ENCODE measurements at regions not wholly inside any gene's neighbourhood (a gene's known extent, or its start where the extent isn't known, plus 50 kb on each side); places are given as distances from the start of the nearest gene placed in this dataset.

GRCh38 chr3:6223572-6223971 lies 637.3 kb upstream of the GRM7 start:
- in situ Hi-C loops (cut with MboI; ENCODE audit: low sequenced_read_pairs): no loop called here

GRCh38 chr3:6228958-6229683 lies 631.8 kb upstream of the GRM7 start:
- in situ Hi-C loops (cut with MboI; ENCODE audit: low sequenced_read_pairs): no loop called here

- in situ Hi-C loops (cut with MboI; ENCODE audit: low sequenced_read_pairs): no loop called here
These were observed 631.0 kb upstream of the GRM7 start for GRCh38 chr3:6229778-6230410.

GRCh38 chr3:6242104-6242503 lies 618.8 kb upstream of the GRM7 start:
- in situ Hi-C loops (cut with MboI; ENCODE audit: low sequenced_read_pairs): no loop called here

- in situ Hi-C loops (cut with MboI; ENCODE audit: low sequenced_read_pairs): no loop called here
These were observed 612.4 kb upstream of the GRM7 start for GRCh38 chr3:6248528-6248927.

GRCh38 chr3:6249679-6250078 lies 611.2 kb upstream of the GRM7 start:
- in situ Hi-C loops (cut with MboI; ENCODE audit: low sequenced_read_pairs): no loop called here

GRCh38 chr3:6250167-6250566 lies 610.7 kb upstream of the GRM7 start:
- in situ Hi-C loops (cut with MboI; ENCODE audit: low sequenced_read_pairs): no loop called here

- in situ Hi-C loops (cut with MboI; ENCODE audit: low sequenced_read_pairs): no loop called here
These were observed 609.1 kb upstream of the GRM7 start for GRCh38 chr3:6251612-6252400.

GRCh38 chr3:6254490-6254889 lies 606.4 kb upstream of the GRM7 start:
- in situ Hi-C loops (cut with MboI; ENCODE audit: low sequenced_read_pairs): no loop called here

- in situ Hi-C loops (cut with MboI; ENCODE audit: low sequenced_read_pairs): no loop called here
These were observed 605.7 kb upstream of the GRM7 start for GRCh38 chr3:6255229-6255628.

- in situ Hi-C loops (cut with MboI; ENCODE audit: low sequenced_read_pairs): no loop called here
These were observed 600.2 kb upstream of the GRM7 start for GRCh38 chr3:6260551-6261191.

- in situ Hi-C loops (cut with MboI; ENCODE audit: low sequenced_read_pairs): no loop called here
These were observed 598.9 kb upstream of the GRM7 start for GRCh38 chr3:6262010-6262409.

GRCh38 chr3:6264036-6264435 lies 596.9 kb upstream of the GRM7 start:
- in situ Hi-C loops (cut with MboI; ENCODE audit: low sequenced_read_pairs): no loop called here

GRCh38 chr3:6264906-6265305 lies 596.0 kb upstream of the GRM7 start:
- in situ Hi-C loops (cut with MboI; ENCODE audit: low sequenced_read_pairs): no loop called here

- in situ Hi-C loops (cut with MboI; ENCODE audit: low sequenced_read_pairs): no loop called here
These were observed 594.8 kb upstream of the GRM7 start for GRCh38 chr3:6266135-6266534.

GRCh38 chr3:6273878-6274277 lies 587.0 kb upstream of the GRM7 start:
- in situ Hi-C loops (cut with MboI; ENCODE audit: low sequenced_read_pairs): no loop called here

- in situ Hi-C loops (cut with MboI; ENCODE audit: low sequenced_read_pairs): no loop called here
These were observed 579.3 kb upstream of the GRM7 start for GRCh38 chr3:6281662-6282061.

- in situ Hi-C loops (cut with MboI; ENCODE audit: low sequenced_read_pairs): no loop called here
These were observed 578.0 kb upstream of the GRM7 start for GRCh38 chr3:6282918-6283317.

GRCh38 chr3:6287088-6287875 lies 573.6 kb upstream of the GRM7 start:
- in situ Hi-C loops (cut with MboI; ENCODE audit: low sequenced_read_pairs): no loop called here

- in situ Hi-C loops (cut with MboI; ENCODE audit: low sequenced_read_pairs): no loop called here
These were observed 559.3 kb upstream of the GRM7 start for GRCh38 chr3:6301626-6302025.

- in situ Hi-C loops (cut with MboI; ENCODE audit: low sequenced_read_pairs): no loop called here
These were observed 545.0 kb upstream of the GRM7 start for GRCh38 chr3:6315906-6316305.
